HepG2 (cell line): ENCODE measurements at regions not wholly inside any gene's neighbourhood (a gene's known extent, or its start where the extent isn't known, plus 50 kb on each side); places are given as distances from the start of the nearest gene placed in this dataset.

Experiments
- ATAC-seq: fragments of 200-7000 bp; cut with Tn5 transposase; 3 replicates; pipeline ENCODE4 v1.9.1; 2020; ENCODE audit warnings: mild to moderate bottlenecking, moderate library complexity
- BruUV-seq: library from RNA; stranded (reverse); fragments of 400-500 nt; replicated peaks from 2 replicates; lab custom pipeline; 2021; lab: Mats Ljungman, UMichigan
- CTCF ChIA-PET: fragments of 300-600 bp; formaldehyde crosslinking; extraction: SDS; loops from one replicate; lab custom pipeline; 2021; ENCODE audit warnings: low total read pairs, inconsistent platforms, low intra/inter-chr PET ratio; lab: Yijun Ruan, JAX
- POLR2A ChIA-PET: fragments of 350-600 bp; sonication (Branson Sonifier 250); formaldehyde crosslinking; loops from one replicate; lab custom pipeline; 2020; ENCODE audit warnings: antibody characterized with exemption, inconsistent platforms; lab: Yijun Ruan, JAX
- DNase-seq: peaks from one replicate; pipeline ENCODE4 v3.0.0-alpha.2; 2015; ENCODE audit warnings: low spot score
- FAIRE-seq: peaks from 3 replicates; lab custom pipeline; 2011; peaks lifted over from hg19 to GRCh38; lab: Jason Lieb, UNC
- H2AFZ ChIP-seq: one replicate; pipeline ENCODE4 v1.6.1; 2011; ENCODE audit warnings: low read length, inconsistent platforms
- H3K27ac ChIP-seq: fragments of 300-600 bp; 3 replicates; pipeline ENCODE4 v1.8.0; 2011; ENCODE audit warnings: mixed run types, mild to moderate bottlenecking, mixed read lengths, low read length, inconsistent platforms; ENCODE audit not compliant: insufficient read depth; ENCODE audit errors: extremely low read length
- H3K27me3 ChIP-seq, 2 experiments: fragments of 200-600 bp in 1 of 2; 2 replicates in 1 of 2; 3 replicates in 1 of 2; pipeline versions ENCODE4 v1.6.0 to v1.8.0; 2011; ENCODE audit warnings: low read length in 2 of 2, mild to moderate bottlenecking in 2 of 2, moderate library complexity in 2 of 2, inconsistent platforms in 1 of 2; ENCODE audit not compliant: insufficient read depth in 2 of 2, control insufficient read depth in 1 of 2
- H3K36me3 ChIP-seq, 2 experiments: fragments of 200-600 bp in 1 of 2; replicated peaks in 1 of 2; 2 replicates in 1 of 2; 3 replicates in 1 of 2; pipeline versions ENCODE4 v1.5.1 to v1.8.0; 2011; ENCODE audit warnings: low read length in 2 of 2, inconsistent platforms in 1 of 2; ENCODE audit not compliant: insufficient read depth in 2 of 2, control insufficient read depth in 1 of 2
- H3K4me1 ChIP-seq: 2 replicates; pipeline ENCODE4 v1.5.1; 2012; ENCODE audit warnings: low read length, inconsistent platforms; ENCODE audit not compliant: insufficient read depth
- H3K4me2 ChIP-seq: 2 replicates; pipeline ENCODE4 v1.6.0; 2011; ENCODE audit warnings: low read depth, low read length, inconsistent platforms
- H3K4me3 ChIP-seq, 3 experiments: fragments of 200-600 bp in 1 of 3; sonication (generic), shearing (Covaris generic) in 1 of 3; replicated peaks in 1 of 3; 2 replicates each; pipeline ENCODE4 v1.5.1; 2011 to 2016; ENCODE audit warnings: low read length in 3 of 3, inconsistent platforms in 2 of 3, low read depth in 2 of 3, mild to moderate bottlenecking in 2 of 3, control low read depth in 1 of 3, mixed read lengths in 1 of 3; ENCODE audit not compliant: insufficient read depth in 1 of 3
- H3K79me2 ChIP-seq: one replicate; pipeline ENCODE4 v1.6.1; 2011; ENCODE audit warnings: low read length, inconsistent platforms; ENCODE audit not compliant: insufficient read depth
- H3K9ac ChIP-seq: 2 replicates; pipeline ENCODE4 v1.6.0; 2011; ENCODE audit warnings: mild to moderate bottlenecking, low read depth, low read length, inconsistent platforms; ENCODE audit not compliant: insufficient read depth
- H3K9me3 ChIP-seq: 2 replicates; pipeline ENCODE4 v1.5.1; 2012; ENCODE audit warnings: mild to moderate bottlenecking, low read length
- H4K20me1 ChIP-seq: 2 replicates; pipeline ENCODE4 v1.6.0; 2011; ENCODE audit warnings: inconsistent platforms, mild to moderate bottlenecking, low read length, moderate library complexity; ENCODE audit not compliant: insufficient read depth
- EEA1 ChIP-seq: sonication (generic); formaldehyde crosslinking; IDR thresholded peaks from 2 replicates; pipeline ENCODE4 v1.5.1; 2020; ENCODE audit warnings: mild to moderate bottlenecking, missing genetic modification reagents, borderline replicate concordance
- GLMP ChIP-seq: sonication (generic); formaldehyde crosslinking; IDR thresholded peaks from 2 replicates; pipeline ENCODE4 v1.9.0; 2021; ENCODE audit warnings: missing genetic modification reagents, mild to moderate bottlenecking, borderline replicate concordance
- HMGA1 ChIP-seq: sonication (generic); formaldehyde crosslinking; conservative IDR thresholded peaks from 2 replicates; pipeline ENCODE4 v1.4.0; 2020; ENCODE audit warnings: missing genetic modification reagents
- MLX ChIP-seq: IDR thresholded peaks from 2 replicates; pipeline ENCODE4 v1.6.1; 2016
- SIX4 ChIP-seq: sonication (generic); formaldehyde crosslinking; IDR thresholded peaks from 2 replicates; pipeline ENCODE4 v1.4.0; 2020; ENCODE audit warnings: missing genetic modification reagents
- SKIL ChIP-seq: sonication (generic); formaldehyde crosslinking; IDR thresholded peaks from 2 replicates; pipeline ENCODE4 v1.8.0; 2022; ENCODE audit warnings: missing genetic modification reagents, mild to moderate bottlenecking, moderate library complexity, borderline replicate concordance
- TAF15 ChIP-seq: fragments of 200-400 bp; formaldehyde crosslinking; IDR thresholded peaks from one replicate; pipeline ENCODE4 v1.6.1; 2018; ENCODE audit warnings: mild to moderate bottlenecking, low read depth, low read length; ENCODE audit not compliant: poor library complexity, severe bottlenecking
- TRIM22 ChIP-seq: fragments of 450-650 bp; IDR thresholded peaks from 2 replicates; pipeline ENCODE4 v1.6.1; 2017
- ZEB1 ChIP-seq: IDR thresholded peaks from 2 replicates; pipeline ENCODE4 v1.6.1; 2012; ENCODE audit warnings: mild to moderate bottlenecking, low read depth, inconsistent platforms; ENCODE audit not compliant: insufficient replicate concordance
- ZKSCAN1 ChIP-seq: fragments of 150-350 bp; IDR thresholded peaks from 2 replicates; pipeline ENCODE4 v1.6.1; 2014; ENCODE audit warnings: low read length
- ZNF256 ChIP-seq: sonication (generic); formaldehyde crosslinking; conservative IDR thresholded peaks from 2 replicates; pipeline ENCODE4 v1.4.0; 2020; ENCODE audit warnings: missing genetic modification reagents
- ZNF30 ChIP-seq: sonication (generic); formaldehyde crosslinking; IDR thresholded peaks from 2 replicates; pipeline ENCODE4 v1.5.0; 2020; ENCODE audit warnings: mild to moderate bottlenecking, missing genetic modification reagents
- ZNF343 ChIP-seq: sonication (generic); formaldehyde crosslinking; IDR thresholded peaks from 2 replicates; pipeline ENCODE4 v1.4.0; 2020; ENCODE audit warnings: mild to moderate bottlenecking, missing genetic modification reagents
- ZNF737 ChIP-seq: sonication (generic); formaldehyde crosslinking; IDR thresholded peaks from 2 replicates; pipeline ENCODE4 v1.5.0; 2020; ENCODE audit warnings: missing genetic modification reagents, mild to moderate bottlenecking, borderline replicate concordance
- ZSCAN12 ChIP-seq: sonication (generic); formaldehyde crosslinking; IDR thresholded peaks from 2 replicates; pipeline ENCODE4 v1.9.0; 2021; ENCODE audit warnings: mild to moderate bottlenecking, missing genetic modification reagents
- ZSCAN30 ChIP-seq: sonication (generic); formaldehyde crosslinking; IDR thresholded peaks from 2 replicates; pipeline ENCODE4 v1.5.0; 2020; ENCODE audit warnings: mild to moderate bottlenecking, missing genetic modification reagents
- WGBS: methylation state at CpG from one replicate; pipeline ENCODE4 v1.1.6; 2017; ENCODE audit warnings: low lambda C conversion rate; 5-methylcytosine and 5-hydroxymethylcytosine counted together
- in situ Hi-C: cut with HindIII; loops from 2 replicates; pipeline ENCODE4 v1.10.0; 2017; ENCODE audit warnings: low pct_unique_long_range_greater_than_20kb; ENCODE audit not compliant: extremely low pct_ligation_motif_present
- intact Hi-C: fragments of 100-400 bp; cut with micrococcal nuclease; formaldehyde crosslinking; loops from one replicate; pipeline ENCODE4 v1.10.0; 2022; ENCODE audit not compliant: unreplicated experiment
- TF ChIP-seq, protein P1 (sequence below): sonication (generic); formaldehyde crosslinking; IDR thresholded peaks from 2 replicates; pipeline ENCODE4 v1.5.0; 2020; ENCODE audit warnings: missing genetic modification reagents
- TF ChIP-seq, protein P2 (sequence below): sonication (generic); formaldehyde crosslinking; IDR thresholded peaks from 2 replicates; pipeline ENCODE4 v1.8.1; 2023; ENCODE audit warnings: mild to moderate bottlenecking, missing genetic modification reagents, borderline replicate concordance

GRCh38 chr9:26346942-26347477, 545.6 kb downstream of the CAAP1 start:
- in situ Hi-C loops (loop anchor here (25.0 kb wide), 1 partner anchor 385 kb away; no protein-coding TSS in a partner anchor), intact Hi-C loops (no loop called here)
- Histone ChIP-seq H3K9ac (no peak overlapping the region), H3K36me3 (no peaks in the 10 kb centered on the region), H3K4me1 (no peaks in the 10 kb centered on the region), H3K27me3 (no peaks in the 10 kb centered on the region), H3K9me3 (peaks cover 47% of the 10 kb centered on the region), H3K4me2 (no peak overlapping the region), H2AFZ (no peak overlapping the region), H3K79me2 (no peaks in the 10 kb centered on the region), H3K27ac (no peak overlapping the region), H3K4me3 (no peak overlapping the region), H4K20me1 (no peaks in the 10 kb centered on the region)
- whole genome bisulfite sequencing: 23% methylated on average over 8 of the region's 8 CpGs
- BruUV-seq: no TSS peak
- no peak for FAIRE-seq
- POLR2A ChIA-PET: no interaction called here
- no peak for ATAC-seq
- DNase-seq: no peak
- CTCF ChIA-PET: no interaction called here
- TF ChIP-seq MLX: no peak
- TF ChIP-seq ZNF737 (CRISPR knock-in tag): no peak
- TF ChIP-seq ZNF30 (CRISPR knock-in tag): no peak
- no peak for TF ChIP-seq TAF15
- TF ChIP-seq SIX4 (CRISPR knock-in tag): no peak
- no peak for TF ChIP-seq ZNF256 (CRISPR knock-in tag)
- no peak for TF ChIP-seq TRIM22
- TF ChIP-seq SKIL (CRISPR knock-in tag): no peak
- no peak for TF ChIP-seq ZSCAN12 (CRISPR knock-in tag)
- no peak for TF ChIP-seq HMGA1 (CRISPR knock-in tag)
- no peak for TF ChIP-seq ZSCAN30
- TF ChIP-seq, protein P1, sequence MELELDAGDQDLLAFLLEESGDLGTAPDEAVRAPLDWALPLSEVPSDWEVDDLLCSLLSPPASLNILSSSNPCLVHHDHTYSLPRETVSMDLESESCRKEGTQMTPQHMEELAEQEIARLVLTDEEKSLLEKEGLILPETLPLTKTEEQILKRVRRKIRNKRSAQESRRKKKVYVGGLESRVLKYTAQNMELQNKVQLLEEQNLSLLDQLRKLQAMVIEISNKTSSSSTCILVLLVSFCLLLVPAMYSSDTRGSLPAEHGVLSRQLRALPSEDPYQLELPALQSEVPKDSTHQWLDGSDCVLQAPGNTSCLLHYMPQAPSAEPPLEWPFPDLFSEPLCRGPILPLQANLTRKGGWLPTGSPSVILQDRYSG (CRISPR knock-in tag): no peak
- no peak for TF ChIP-seq ZKSCAN1
- no peak for TF ChIP-seq ZEB1
- no peak for TF ChIP-seq ZNF343 (CRISPR knock-in tag)
- TF ChIP-seq EEA1 (CRISPR knock-in tag): no peak
- TF ChIP-seq, protein P2, sequence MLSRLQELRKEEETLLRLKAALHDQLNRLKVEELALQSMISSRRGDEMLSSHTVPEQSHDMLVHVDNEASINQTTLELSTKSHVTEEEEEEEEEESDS (CRISPR knock-in tag): no peak
- no peak for TF ChIP-seq GLMP (CRISPR knock-in tag)
